ENCODE measurements at regions not wholly inside any gene's neighbourhood (a gene's known extent, or its start where the extent isn't known, plus 50 kb on each side); places are given as distances from the start of the nearest gene placed in this dataset.

- DNase-seq (ENCODE audit: low read depth) (no peak), FAIRE-seq (no peak)
- no peaks in the 10 kb centered on the region for H3K36me3 ChIP-seq (ENCODE audit: control insufficient read depth, insufficient read depth, low read length)
- TF ChIP-seq CTCF (IDR thresholded peaks at IDR 0.05; ENCODE audit: insufficient read depth, low read length, severe bottlenecking), result no peak
- H3K27me3 ChIP-seq (ENCODE audit: control insufficient read depth, insufficient read depth, low read length), result no peaks in the 10 kb centered on the region
- H3K4me3 ChIP-seq (ENCODE audit: low read depth, low read length), result no peak overlapping the region
Observed at GRCh38 chr15:95160316-95160715, 929.0 kb downstream of the MCTP2 start.

GRCh38 chr15:95162069-95162468, 930.7 kb downstream of the MCTP2 start:
- FAIRE-seq (no peak), DNase-seq (ENCODE audit: low read depth) (no peak)
- Histone ChIP-seq H3K27me3 (ENCODE audit: control insufficient read depth, insufficient read depth, low read length) (no peaks in the 10 kb centered on the region), H3K4me3 (ENCODE audit: low read depth, low read length) (no peak overlapping the region), H3K36me3 (ENCODE audit: control insufficient read depth, insufficient read depth, low read length) (no peaks in the 10 kb centered on the region)
- TF ChIP-seq CTCF (IDR thresholded peaks at IDR 0.05; ENCODE audit: insufficient read depth, low read length, severe bottlenecking), result no peak

GRCh38 chr15:95162531-95162930, 931.2 kb downstream of the MCTP2 start:
- H3K4me3 ChIP-seq (ENCODE audit: low read depth, low read length), result no peak overlapping the region
- FAIRE-seq (no peak), DNase-seq (ENCODE audit: low read depth) (no peak)
- H3K36me3 ChIP-seq (ENCODE audit: control insufficient read depth, insufficient read depth, low read length), result no peaks in the 10 kb centered on the region
- no peaks in the 10 kb centered on the region for H3K27me3 ChIP-seq (ENCODE audit: control insufficient read depth, insufficient read depth, low read length)
- no peak for TF ChIP-seq CTCF (IDR thresholded peaks at IDR 0.05; ENCODE audit: insufficient read depth, low read length, severe bottlenecking)

- Histone ChIP-seq H3K27me3 (ENCODE audit: control insufficient read depth, insufficient read depth, low read length) (no peaks in the 10 kb centered on the region), H3K4me3 (ENCODE audit: low read depth, low read length) (no peak overlapping the region), H3K36me3 (ENCODE audit: control insufficient read depth, insufficient read depth, low read length) (no peaks in the 10 kb centered on the region)
- DNase-seq (ENCODE audit: low read depth) (peak; percentile 95), FAIRE-seq (no peak)
- TF ChIP-seq CTCF (IDR thresholded peaks at IDR 0.05; ENCODE audit: insufficient read depth, low read length, severe bottlenecking), result no peak
Observed at GRCh38 chr15:95162967-95163531, 931.7 kb downstream of the MCTP2 start.

GRCh38 chr15:95168152-95168551, 936.8 kb downstream of the MCTP2 start:
- no peaks in the 10 kb centered on the region for H3K36me3 ChIP-seq (ENCODE audit: control insufficient read depth, insufficient read depth, low read length)
- DNase-seq (ENCODE audit: low read depth), result peak; percentile 59
- no peak overlapping the region for H3K4me3 ChIP-seq (ENCODE audit: low read depth, low read length)
- TF ChIP-seq CTCF (IDR thresholded peaks at IDR 0.05; ENCODE audit: insufficient read depth, low read length, severe bottlenecking), result no peak
- H3K27me3 ChIP-seq (ENCODE audit: control insufficient read depth, insufficient read depth, low read length), result no peaks in the 10 kb centered on the region
- no peak for FAIRE-seq

- DNase-seq (ENCODE audit: low read depth), result no peak
- FAIRE-seq, result no peak
- no peaks in the 10 kb centered on the region for H3K27me3 ChIP-seq (ENCODE audit: control insufficient read depth, insufficient read depth, low read length)
- no peaks in the 10 kb centered on the region for H3K36me3 ChIP-seq (ENCODE audit: control insufficient read depth, insufficient read depth, low read length)
- TF ChIP-seq CTCF (IDR thresholded peaks at IDR 0.05; ENCODE audit: insufficient read depth, low read length, severe bottlenecking), result no peak
- no peak overlapping the region for H3K4me3 ChIP-seq (ENCODE audit: low read depth, low read length)
Observed at GRCh38 chr15:95168951-95169431, 937.6 kb downstream of the MCTP2 start.
